H4 (cell line): ENCODE measurements at regions not wholly inside any gene's neighbourhood (a gene's known extent, or its start where the extent isn't known, plus 50 kb on each side); places are given as distances from the start of the nearest gene placed in this dataset.
"Not testable (repeated sequence)": the region's sequence is repeated elsewhere in the genome, so short reads cannot be mapped to it uniquely, and the experiment has no call there.

Source experiments
- DNase-seq: peaks from one replicate; pipeline ENCODE4 v3.0.0-alpha.2; 2015; ENCODE audit warnings: low spot score

DNA sequence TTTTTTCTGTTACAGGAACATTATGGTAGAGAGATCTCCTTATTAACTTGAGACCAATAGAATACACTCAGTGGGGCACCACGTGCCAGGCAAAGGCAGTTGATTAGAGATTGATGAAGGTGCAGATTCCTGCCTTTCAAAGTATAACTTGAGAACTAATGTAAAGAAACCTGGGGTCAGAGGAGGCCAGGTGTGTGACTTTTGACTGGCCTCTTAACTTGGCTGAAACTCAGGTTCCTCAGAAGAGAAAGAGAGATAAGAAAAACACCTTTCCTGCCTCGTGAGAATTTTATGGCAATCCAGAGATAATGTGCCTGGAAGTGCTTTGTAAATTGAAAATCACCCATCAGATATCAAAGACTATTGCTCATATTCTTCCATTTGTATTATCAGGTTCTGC, 110.7 kb upstream of the GZMB start:
- DNase-seq, result no peak

DNA sequence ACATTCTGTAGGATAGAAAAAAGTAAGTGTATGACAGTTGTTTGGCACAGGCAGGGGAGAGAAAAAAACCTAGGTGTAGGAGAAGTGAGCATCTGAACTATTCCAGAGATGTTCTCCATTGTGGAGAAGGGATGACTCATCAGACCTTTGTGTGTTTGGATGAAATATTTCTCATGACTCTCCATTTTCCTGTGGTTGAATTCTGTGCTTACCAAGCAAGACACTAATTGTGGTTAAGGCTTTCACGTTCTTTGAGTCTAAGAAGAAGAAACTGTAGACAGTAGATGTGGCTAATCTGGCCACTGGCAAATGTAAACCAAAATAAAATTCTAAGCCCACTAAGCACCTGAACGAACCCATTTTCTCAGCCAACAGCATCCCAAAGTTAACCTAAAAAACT, 107.9 kb upstream of the GZMB start:
- DNase-seq, result peak; percentile 78

DNA sequence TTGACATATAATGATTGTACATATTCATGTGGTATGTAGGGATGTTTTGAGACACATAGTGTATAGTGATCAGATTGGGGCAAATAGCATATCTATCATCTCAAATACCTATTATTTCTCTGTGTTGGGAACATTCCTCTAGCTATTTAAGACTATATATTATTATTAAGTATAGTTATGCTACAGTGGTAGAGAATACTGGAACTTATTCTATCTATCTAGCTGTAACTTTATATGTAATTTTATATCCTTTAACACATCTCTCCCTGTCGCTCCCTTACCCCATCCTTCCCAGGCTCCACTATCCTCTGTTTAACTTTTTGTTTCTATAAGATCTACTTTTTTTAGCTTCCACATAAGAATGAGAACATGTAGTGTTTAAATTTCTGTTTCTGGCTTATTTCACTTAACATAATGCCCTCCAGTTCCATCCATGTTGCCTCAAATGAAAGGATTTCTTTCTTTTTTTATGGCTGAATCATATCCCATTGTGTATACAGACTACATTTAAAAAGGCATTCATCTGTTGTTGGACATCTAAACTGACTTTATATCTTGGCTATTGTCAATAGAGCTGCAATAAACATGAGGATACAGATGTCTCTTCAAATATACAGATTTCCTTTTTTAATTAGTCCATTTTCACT, 102.1 kb upstream of the GZMB start:
- no peak for DNase-seq

DNA sequence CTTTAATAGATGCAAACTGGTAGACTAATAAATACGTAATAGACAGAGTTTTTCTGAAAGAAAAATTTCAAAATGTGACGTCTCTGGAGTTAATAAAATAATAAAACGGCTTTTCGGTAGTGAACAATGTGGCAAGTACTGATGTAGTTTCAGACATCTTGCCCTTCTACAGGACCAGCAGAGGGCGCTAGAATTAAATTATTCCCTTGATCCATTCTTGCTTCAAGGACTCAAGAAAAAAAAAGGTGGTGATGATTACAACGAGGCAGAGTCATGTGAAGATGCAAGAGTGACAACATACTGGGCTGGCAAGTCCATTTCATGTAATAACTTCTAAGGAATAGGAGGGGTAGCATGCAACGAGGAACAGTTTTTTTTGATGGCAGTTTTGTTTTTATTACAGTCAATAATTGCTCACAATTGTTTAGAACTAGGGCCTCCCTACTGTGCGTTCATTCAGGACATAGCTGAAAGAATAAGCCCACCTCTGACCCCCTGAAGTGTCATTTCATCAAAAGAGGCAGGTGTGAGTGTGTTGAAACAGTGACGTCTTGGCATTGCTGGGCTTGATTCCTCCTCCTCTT, 101.0 kb upstream of the GZMB start:
- peak; percentile 71 for DNase-seq

DNA sequence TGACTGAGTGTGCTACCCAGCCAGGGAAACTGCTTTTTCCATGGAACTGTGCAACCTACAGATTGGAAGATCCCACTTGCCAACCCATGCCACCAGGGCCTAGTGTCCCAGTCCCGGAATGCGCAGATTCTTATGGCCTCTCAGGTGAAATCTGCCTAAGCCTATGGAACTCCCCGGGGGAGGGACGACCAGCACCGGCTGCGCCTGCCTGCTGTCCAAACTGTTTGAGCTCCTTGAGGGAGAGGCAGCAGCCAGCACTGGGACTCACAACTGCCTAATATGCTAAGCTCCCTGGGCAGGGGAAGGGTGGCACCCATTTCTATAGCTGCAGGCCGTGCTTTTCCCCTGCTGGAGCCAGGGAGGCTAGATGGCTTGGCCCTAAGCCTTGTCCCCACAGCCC, 92.5 kb upstream of the GZMB start:
- no peak for DNase-seq

DNA sequence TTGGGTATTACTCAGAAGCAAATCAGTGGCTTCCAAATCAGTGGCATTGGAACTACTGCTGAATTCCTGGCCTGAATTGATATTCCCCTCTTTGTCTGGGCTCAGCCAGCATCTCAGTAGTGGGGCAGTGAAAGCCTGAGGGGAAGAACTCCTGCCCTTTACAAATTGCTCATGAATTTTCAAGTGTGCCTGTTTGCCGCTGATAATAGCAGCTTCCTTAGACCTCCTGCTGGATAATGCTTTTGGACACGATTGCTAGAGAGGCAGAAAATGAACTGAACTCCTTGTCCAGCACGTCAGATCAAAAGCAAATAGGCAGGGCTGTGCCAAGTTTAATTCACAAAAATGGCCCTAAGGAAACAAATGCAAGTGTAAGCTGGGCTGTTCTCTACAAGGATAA, 91.3 kb upstream of the GZMB start:
- DNase-seq, result no peak

DNA sequence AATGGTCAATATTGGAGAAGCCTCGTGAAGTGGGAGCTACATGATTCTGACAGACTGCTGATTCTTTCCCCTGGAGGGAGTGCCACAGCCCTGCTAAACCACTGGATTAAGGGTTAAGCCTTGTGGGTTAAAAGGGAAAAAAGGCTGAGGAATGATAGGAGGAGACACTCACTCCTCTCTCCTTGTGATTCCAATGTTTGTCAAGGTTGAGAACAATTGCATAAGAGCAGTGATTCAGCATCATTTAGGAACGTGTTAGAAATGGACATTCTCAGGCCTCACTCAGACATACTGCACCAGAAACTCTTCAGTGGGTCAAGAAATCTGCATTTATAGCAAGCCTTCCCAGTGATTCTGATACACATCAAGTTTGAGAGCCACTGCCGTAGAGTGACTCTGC, 87.8 kb upstream of the GZMB start:
- no peak for DNase-seq

DNA sequence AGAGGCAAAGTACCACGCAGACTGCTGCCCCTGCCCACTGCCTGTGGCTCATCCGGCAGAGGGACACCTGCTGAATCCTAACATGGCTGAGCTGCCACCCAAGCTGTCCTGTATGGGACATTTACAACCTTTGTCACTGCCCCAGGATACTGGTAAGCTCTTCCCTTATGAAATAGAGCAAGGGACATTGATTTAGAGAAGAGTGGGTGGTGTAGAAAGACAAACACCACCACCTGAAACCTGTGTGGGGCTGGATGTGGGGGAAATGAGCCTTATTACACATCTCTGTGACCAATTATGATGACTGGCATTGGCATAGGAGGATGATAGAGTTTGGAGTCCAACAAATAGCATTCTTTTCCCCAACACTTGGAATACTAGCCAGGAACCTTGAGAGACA, 81.2 kb upstream of the GZMB start:
- no peak for DNase-seq

DNA sequence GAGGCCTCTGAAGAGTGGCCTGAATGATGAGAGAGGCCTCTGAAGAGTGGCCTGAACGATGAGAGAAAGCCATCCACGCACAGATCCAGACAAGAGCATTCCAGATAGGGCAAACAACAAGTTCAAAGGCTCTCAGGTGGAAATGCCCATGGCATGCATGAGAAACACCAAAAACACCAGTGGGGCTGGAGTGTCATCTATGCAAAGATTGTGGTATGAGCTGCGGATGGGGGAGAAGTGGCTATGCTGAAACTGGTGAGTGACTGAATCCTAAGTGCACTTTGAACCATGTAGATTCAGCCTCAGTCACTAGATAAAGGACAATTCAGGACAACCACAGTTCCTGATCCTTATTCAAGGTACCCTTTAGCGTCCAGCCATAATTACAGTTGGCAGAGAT, 79.4 kb upstream of the GZMB start:
- DNase-seq, result no peak

DNA sequence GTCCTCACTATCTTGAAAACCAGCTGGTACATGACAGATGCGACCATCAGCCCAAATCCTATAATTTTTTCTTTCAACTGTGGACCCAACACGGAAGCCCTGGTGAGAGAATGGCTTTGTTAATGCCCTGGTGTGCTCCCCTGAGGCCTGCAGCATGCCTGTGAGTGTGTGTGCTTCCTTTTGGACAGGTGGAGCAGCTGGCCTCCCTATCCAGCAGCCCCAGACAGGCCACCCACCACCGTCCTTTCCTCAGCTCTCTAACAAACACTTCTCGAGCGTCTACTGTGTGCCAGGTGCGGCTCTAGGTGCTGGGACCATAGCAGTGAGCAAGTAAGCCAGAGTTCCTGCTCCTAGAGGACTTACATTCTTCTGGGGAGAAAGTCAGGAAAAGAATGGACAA, 78.9 kb upstream of the GZMB start:
- DNase-seq, result no peak

DNA sequence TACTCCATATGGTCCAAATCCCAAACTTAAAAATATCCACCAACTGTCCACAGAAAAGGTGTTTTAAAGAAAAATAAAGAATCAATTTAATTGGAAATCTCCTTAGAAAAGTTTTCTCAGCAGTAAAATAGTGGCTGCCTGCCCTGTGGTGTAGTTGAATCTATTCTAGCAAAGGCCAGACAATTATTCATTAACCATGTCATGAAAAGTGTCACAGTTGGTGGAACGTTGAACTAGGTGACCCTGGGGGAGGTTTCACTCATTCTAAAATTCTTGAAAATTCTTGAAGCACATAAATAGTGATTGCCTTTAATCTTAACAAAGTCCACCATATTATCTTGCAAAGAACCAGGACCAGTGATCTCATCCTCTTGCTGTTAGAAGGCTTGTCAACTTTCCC, 78.4 kb upstream of the GZMB start:
- no peak for DNase-seq

DNA sequence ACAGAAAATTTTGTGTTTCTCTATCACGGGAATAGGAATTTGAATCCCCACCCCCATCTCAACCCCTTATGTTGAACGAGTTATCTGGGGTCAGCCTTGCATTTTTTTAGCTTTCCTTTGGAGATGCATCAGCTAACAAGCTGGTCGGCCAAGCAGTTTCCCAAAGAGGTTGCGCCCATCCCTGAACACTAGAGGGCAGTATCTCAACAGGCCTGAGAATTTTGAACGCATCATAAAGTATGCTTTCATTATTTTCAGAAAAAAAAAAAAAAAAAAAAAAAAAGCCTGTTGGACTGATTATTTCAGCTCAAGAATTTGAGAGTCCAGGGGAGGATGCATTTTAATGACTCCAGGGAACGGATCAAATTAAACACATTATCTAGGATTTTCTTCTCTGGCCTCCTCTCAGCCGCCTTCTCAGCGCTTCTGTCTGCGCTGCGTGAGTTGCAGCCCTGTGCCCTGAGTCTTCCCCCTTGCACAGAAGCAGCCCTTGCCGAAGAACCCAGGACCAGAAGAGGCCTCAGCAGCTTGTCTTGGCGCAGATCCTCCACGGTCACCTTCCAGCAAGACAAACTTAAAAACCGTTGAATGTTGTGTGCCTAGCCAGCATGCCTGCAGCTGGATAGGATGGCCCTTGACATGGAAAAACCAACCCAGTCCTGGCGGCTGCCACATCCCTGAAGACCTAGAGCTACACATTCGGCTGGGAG, 76.6 kb upstream of the GZMB start:
- DNase-seq, result peak; percentile 49

DNA sequence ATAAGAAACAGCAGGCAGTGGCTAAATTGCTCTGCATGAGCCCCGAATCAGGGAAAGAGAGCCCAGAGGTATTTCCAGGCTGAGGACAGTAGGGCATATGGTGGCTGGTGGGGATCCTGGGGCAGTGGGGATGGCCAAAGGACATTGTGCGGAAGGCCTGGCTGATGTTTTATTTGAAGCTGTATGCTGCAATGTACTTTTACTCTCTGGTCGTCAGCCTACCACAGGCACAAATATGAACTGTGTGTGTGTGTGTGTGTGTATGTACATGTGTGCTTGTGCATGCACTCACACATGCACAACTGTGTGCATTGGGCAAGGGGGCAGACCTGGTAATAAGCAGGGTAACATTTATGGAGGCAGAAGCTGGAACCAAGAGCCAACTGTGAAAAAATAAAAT, 74.7 kb upstream of the GZMB start:
- DNase-seq, result no peak

DNA sequence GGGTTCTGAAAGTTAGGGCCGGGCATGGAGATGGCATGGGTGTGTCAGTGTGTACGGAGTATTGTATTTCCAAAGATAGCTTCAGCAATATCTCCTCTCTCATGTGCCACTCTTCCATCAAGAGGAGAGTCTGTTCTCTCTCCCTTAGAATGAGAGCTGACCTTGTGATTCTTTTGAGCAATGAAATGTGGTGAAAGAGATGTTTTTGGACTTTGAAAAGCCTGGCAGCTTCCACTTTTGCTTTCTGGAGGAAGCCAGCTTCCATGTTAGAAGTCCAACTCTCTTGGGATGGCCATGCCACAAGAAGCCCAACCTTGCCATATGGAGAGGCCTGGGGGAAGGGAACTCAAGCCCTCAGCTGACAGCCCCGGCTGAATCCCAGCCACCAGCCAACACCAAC, 72.4 kb upstream of the GZMB start:
- DNase-seq, result no peak

DNA sequence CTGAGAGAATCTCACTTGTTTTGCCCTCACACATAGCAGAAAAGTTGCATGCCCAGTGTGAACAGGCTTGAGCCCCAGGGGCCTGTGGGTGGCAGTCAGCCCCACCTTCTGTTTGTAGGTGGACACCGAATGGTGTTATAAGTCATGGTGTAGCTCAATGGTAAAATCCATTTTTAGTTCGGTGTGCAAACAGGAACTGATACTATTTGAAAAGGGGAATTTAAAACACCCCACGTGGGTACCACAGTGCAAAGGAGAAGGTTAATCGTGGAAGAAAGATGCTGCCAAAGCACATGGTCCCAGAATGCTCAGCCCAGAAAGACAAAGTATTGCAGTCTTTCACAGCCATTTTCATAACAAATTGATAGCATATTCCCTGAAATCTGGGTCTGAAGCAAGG, 71.8 kb upstream of the GZMB start:
- DNase-seq, result no peak

DNA sequence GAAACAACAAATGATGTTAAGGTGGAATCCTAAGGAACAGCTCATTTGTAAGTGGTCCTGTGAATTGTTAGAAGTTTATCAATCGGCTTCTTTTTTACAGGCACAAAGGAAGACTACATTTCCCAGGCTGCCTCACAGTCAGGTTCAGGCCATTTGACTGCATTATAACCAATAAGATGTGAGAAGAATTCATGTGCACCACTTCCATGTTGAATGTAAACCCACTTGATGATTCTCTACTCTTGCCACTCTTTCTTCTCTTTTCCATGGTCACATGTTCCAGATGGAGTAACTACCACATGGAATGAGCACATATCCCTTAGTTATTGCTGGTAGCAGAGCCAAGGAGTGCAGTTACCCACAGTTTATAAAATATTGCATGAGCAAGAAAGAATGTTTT, 67.1 kb upstream of the GZMB start:
- DNase-seq, result no peak

DNA sequence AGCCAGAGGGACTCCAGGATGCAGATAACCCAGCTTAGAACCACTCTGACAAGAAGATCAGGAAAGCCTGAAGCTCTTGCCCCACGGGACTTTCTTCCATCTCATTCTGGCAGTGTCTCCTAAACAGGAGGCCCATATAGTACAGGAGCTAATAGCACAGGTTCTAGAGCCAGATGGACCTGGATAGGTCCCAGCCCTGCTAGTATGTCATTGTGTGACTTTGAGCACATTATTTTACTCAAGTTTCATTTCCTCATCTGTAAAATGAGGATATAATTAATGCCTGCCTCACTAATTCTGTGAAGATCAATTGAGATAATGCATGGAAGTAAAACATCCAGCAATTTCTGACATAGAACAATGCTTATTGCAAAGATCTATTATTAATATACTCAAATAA, 66.5 kb upstream of the GZMB start:
- no peak for DNase-seq

DNA sequence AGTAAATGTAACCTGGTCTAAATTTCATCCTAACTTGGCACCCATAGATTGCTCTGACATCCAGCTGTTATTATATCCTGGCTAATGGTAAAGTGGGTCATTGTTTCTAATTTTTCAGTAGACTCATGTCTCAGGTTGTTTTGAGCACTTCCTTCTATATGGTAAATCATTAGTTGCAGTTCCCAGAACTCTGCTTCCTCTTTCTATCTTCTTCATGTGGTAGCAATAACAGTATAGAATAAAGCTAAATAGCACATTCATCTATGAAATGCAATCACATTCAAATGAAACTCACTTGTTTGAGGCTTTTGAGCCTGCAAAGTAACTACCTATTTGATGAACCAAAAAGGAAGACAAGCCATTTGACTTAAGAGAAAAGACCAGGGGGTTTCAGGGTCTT, 65.1 kb upstream of the GZMB start:
- no peak for DNase-seq

DNA sequence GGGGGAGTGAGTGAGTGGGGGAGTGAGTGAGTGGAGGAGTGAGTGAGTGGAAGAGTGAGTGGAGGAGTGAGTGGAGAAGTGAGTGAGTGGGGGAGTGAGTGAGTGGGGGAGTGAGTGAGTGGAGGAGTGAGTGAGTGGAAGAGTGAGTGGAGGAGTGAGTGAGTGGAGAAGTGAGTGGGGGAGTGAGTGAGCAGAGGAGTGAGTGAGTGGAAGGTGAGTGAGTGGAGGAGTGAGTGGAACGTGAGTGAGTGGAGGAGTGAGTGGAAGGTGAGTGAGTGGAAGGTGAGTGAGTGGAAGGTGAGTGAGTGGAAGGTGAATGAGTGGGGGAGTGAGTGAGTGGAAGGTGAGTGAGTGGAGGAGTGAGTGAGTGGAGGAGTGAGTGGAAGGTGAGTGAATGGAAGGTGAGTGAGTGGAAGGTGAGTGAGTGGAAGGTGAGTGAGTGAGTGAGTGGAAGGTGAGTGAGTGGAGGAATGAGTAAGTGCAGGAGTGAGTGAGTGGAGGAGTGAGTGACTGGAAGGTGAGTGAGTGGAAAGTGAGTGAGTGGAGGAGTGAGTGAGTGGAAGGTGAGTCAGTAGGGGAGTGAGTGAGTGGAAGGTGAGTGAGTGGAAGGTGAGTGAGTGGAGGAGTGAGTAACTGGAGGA, 62.4 kb upstream of the GZMB start:
- not testable (repeated sequence) for DNase-seq

DNA sequence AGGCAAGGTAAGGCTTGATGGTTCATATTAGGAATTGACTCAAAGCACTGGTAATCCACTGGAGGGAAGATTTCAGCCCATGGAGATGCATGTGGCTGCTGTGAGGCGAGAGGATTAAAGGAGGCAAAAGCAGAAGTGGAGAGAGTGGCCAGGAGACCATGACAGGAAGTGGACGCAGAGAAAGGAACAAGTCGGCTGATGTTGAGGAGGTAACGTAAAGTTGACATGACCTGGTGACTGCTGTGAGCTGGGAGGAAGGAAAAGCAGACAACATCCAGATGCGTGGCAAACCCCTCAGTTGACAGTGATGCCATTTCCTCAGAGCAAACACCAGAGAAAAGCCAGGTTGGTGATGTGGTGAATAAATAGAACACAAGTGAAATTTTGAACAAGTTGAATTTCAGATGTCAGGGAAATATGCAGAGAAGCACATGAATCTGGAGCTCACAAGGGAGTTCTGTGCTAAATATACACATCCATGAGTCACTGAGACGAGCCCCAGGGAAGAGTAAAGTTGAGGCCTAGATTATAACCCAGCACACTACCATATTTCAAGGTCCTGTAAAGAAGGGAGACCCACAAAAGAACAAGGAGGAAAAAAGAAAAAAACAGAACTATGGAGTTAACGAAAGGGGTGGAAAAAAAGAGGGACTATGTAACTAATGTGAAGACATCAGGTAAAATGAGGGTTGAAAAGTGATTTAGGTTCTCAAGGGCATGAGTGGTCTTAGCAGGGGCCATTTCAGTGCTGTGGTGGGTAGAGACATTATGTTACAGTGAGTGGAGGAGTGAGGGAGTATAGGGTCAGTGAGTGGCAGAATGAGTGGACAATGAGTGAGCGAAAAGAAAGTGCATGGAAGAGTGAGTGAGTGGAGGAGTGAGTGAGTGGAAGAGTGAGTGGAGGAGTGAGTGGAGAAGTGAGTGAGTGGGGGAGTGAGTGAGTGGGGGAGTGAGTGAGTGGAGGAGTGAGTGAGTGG, 61.6 kb upstream of the GZMB start:
- no peak for DNase-seq

DNA sequence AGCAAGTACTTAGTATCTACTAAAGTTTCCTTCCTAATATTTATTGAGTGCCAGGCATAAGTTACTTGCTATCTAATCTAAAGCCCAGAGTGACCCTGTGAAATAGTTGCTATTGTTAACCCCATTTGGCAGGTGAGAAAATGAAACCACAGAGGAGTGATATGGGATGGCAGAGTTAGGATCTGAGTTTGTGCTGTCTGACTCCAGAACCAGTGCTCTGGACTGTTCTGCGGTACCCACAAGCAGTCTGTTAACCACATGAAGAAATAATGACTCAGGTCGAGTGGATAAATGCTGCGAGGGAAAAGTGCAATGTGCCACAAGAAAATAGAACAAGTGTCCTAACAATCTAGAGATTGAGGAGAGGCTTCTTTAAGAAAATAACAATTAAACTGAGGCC, 60.7 kb upstream of the GZMB start:
- DNase-seq, result no peak

DNA sequence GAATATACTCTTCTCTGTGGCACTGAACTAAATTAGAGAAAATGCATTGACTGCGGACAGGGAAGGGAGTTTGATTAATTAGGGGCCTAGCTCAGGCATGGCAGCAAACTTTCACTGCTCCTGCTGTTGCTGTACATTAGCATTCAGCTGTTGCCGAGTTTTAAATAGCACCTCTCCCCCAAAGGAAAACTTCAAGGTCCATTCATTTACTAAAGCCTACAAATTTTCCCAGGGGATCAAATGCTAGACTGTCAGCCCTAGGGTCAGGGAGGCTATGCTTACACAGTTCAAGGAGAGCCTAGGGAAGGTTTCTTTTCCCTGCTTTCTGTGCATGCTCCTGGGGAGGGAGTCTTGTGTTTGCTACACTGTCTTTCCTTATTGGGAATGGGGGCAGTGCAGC, 60.0 kb upstream of the GZMB start:
- no peak for DNase-seq
